GM19324 (cell line): ENCODE measurements at regions not wholly inside any gene's neighbourhood (a gene's known extent, or its start where the extent isn't known, plus 50 kb on each side); places are given as distances from the start of the nearest gene placed in this dataset.
"Not testable (repeated sequence)": the region's sequence is repeated elsewhere in the genome, so short reads cannot be mapped to it uniquely, and the experiment has no call there.

Source experiments
- ATAC-seq: cut with Tn5 transposase; IDR thresholded peaks from one replicate; pipeline ENCODE4 v1.9.1; 2021; ENCODE audit warnings: mild to moderate bottlenecking, moderate library complexity; ENCODE audit not compliant: unreplicated experiment, low FRiP score

GRCh38 chr1:95582191-95582590, 348.2 kb downstream of the RWDD3 start:
- no peak for ATAC-seq

DNA sequence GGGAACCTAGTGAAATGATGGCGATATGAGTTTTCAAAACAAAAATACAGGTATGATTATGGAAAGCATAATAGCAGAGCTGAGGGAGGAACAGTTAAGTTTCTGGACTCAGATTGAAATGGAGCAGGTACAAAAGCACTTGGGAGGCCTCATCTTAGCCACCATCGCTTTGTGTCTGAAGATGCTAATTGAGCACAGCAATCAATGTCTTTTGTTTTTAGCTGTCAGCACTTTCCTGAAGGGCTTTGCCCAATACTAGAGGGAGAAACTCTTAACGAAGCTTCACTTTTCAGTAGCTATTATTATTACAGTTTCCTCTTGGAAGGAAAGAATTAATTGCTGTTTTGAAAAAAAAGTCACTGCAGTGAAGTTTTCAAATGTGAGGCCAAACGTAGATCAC, 348.7 kb downstream of the RWDD3 start:
- no peak for ATAC-seq

DNA sequence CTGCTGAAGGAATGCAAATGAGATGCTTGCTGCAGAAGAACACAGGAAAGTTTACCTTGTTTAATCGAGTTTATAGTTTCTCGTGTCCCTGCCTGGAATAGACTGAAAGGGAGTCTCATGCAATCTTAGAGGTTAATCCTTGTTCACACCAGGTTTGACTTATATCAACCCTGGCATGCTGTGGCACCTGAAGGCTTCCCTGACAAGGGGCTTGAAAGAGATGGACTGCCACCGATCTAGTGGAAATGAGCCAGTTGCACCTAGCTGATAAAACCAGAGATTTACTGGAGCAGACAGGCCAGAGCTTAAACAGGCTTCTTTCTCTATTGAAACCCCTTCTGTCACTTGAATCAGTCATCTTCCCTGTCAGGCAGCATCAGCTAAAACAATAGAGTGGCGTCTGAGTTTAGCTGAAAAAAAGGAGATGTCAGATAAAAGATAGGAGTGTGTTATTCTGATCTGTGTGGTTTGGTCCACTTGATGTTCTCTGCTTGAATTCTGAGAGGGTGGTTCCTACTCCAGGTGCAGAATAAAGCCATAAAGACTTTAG, 349.7 kb downstream of the RWDD3 start:
- no peak for ATAC-seq

GRCh38 chr1:95584315-95584714, 350.3 kb downstream of the RWDD3 start:
- no peak for ATAC-seq

DNA sequence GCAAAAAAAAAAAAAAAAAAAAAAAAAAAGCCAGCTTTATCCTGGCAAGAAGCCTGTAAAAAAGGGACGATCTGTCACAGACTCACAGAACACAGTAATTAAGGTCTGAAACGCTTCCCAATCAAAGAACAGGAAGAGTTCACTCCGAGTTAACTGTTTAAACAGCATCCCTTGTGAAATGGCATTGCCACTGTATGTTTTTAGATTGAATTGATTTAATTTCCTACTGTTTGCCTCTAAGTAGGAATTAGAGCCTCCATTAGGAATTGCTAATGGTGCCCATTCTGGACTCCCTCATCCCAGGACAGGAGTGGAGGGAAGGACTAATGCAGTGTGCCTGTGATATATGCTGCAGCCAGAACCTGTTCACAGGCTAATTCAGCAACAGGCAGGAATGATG, 370.8 kb downstream of the RWDD3 start:
- no peak for ATAC-seq

DNA sequence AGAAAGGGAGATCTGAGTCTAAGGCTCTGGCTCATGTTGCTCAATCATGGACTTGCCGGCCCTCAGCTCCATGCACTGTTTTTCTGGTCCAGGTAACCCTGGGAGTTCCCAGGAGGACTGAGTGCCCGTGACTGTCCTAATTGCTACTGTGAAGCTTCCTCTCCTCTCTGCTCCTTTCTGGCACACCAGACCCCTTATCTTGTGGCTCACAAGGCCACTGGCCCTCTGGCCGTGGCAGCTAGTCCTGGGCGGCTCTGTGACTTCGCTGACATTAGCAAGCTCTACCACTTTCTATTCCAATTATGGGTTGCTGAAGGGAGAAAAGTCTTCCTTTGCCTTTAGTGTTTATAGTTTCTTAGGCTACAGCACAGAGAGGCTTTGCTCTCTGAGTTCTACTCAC, 380.2 kb downstream of the RWDD3 start:
- ATAC-seq: no peak

DNA sequence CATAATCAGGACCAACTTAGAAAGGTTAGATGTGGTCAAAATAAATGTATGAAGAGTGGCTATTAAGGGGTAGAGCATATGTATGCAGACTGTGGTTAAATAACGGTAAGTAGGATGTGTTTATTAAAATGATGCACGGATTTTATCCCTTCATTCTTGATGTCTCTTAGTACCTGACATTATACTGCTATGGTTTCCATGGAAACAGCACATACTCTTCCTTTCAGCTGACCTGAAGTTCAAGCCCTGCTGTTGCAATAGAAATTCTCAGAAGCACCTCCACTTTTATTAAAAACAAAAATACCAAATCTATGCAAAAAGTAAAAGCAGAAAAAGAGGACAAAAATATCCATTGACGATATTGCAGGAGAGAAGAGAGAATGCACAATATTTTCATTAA, 381.4 kb downstream of the RWDD3 start:
- ATAC-seq: no peak

DNA sequence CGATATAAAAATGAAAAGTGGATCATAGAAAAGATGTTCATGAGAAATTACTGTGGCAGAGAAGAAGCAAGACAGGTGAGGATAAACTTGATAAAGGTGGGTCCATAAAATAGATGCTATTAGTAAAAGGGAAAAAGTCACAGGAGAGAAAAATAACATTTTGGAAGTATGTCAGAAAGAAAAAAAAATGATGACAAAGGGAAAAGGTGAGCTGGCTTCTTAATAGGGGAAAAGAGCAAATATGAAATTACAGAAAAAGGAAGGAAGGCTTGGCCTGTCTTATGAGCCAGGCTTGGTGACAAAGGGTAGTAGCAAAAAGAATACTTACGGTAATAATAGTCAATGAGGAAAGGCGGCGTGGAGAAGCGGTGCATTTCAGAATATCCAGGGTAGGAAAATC, 386.1 kb downstream of the RWDD3 start:
- ATAC-seq: no peak

DNA sequence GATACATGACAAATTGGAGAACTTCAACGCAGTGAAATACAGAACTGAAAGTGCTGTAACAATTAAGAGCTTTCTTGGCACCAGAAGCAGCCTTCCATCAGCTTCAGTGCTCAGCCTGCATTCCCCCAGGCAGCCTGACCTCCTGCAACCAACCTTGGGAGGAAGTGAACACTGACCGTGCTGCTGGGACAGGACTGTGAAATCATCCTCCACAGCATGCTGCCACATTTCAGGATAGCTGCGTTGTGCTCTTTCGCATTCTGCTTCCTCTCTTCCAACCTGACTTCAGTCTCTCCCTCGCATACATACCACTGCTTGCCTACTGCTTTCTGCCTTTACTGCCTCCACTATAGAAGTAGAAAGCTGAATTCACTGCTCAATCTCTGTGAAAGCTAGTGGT, 388.6 kb downstream of the RWDD3 start:
- ATAC-seq: no peak

GRCh38 chr1:95625224-95625623, 391.2 kb downstream of the RWDD3 start:
- ATAC-seq: no peak

- no peak for ATAC-seq
These were observed 393.2 kb downstream of the RWDD3 start for GRCh38 chr1:95627244-95627643.

DNA sequence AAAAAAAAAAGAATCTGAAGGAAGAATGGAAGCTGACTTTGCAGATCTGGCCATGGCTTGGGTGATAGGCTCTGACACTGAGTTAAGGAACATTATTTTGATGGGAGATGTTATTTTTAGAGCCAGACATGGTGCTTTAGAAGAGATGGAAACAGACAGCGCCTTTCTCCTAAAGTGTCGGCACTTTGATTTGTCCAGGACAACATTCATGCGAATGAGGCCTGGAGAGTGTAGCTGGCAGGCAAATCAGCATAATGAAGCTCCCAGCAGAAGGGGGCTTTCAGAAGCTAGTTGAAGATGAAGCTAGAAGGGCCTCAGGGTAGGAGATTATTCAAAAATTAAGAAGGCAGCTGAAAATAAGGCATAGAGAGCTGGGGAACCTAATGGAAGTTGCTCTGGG, 397.7 kb downstream of the RWDD3 start:
- no peak for ATAC-seq

DNA sequence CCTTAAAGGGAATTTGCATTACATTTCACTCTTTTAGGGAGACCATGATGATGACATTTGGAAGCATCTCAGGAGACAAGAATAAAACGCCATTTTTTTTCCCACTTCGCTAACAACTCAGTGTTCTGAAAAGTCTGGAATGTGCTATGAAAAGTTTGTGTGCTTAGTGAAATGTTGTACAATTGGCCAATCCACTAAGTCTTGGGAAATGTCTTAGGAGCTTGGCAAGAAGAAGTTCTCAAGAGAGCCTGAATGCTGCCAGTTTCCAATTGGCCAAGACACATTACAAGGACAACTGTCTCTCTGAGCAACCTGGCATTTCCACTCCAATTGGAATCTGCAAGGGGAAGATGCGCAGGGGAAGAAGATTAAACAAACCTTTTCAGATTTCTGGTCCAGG, 401.8 kb downstream of the RWDD3 start:
- no peak for ATAC-seq

- no peak for ATAC-seq
These were observed 402.9 kb downstream of the RWDD3 start for GRCh38 chr1:95636897-95637296.

DNA sequence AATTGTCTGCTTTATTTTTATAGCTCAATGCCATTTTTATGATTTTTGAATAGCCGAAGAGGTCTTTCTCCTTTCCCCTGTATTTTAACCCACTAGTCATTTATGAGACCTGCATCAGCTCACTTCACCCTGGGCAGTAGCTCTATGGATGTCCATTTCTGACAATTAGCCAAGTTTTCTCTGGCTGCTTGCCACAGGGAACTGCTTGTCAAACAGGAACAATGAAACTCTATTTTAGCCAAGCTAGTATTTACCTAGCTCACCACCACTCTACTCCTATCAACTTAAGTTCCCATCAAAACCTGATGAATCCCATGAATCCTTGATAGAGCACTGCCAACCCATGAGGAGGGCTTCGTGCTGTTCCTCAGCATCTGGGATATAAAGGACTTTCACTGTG, 406.7 kb downstream of the RWDD3 start:
- no peak for ATAC-seq

- no peak for ATAC-seq
These were observed 407.4 kb downstream of the RWDD3 start for GRCh38 chr1:95641386-95641785.

GRCh38 chr1:95642035-95642434, 408.0 kb downstream of the RWDD3 start:
- ATAC-seq: no peak

- ATAC-seq: no peak
These were observed 409.1 kb downstream of the RWDD3 start for GRCh38 chr1:95643071-95643470.

GRCh38 chr1:95645126-95645525, 411.1 kb downstream of the RWDD3 start:
- ATAC-seq: not testable (repeated sequence)

DNA sequence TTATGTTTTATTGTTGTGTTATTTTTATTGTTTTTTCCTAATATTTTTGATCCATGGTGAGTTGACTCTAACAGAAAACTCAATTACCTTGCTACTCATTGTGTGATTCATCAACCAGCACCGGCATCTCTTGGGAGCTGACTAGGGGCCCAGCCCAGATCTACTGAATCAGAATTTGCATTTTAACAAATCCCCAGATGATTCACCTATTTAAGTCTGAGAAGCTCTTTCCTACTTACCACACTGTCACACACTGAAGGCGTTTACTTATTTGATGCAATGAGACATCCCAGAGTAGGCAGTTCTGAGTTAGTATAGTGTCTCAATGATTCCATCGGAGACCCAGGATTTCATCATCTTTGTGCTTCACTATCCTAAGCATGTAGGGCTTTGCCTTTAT, 416.6 kb downstream of the RWDD3 start:
- no peak for ATAC-seq

DNA sequence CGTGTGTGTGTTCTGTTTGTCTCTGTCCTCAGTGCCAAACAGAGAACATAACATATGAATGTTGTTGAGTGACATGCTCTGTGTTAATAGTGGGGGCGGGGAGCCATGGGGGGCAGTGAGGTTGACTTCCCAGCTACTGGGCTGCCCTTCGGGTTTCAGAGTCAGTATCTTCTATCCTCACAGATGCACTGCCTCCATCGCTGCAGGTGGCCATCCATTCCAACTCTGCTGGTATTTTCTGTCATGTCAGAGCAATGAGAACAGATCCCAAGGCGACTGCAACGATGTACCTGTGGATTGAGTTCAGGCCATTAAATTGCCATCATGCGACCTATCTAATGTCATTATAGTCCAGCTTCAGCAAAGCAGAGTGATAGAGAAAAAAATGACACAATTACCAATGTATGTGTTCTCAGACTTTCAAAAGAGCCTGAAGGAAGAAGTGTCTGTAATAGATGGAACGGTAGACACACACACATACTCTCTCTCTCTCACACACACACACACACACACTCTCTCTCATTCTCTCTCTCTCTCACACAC, 418.5 kb downstream of the RWDD3 start:
- no peak for ATAC-seq

DNA sequence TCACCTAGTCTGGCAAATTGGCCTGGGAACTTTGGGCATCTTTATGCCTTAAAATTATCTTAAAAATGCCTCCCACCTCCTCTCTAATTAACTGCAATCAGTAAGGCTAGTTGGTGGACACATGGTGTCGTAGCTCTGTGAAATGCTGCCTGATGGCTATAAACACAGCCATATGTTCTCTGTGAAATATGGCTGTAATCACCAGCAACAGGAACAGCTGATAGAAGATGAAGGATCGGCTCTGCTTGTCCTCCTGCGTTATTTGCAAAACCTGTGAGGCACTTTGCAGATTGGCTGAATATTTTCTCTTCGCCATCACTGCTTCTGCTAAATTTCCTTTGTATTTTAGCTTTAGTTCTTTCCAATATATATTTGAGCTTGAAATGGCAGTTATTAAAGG, 419.6 kb downstream of the RWDD3 start:
- ATAC-seq: no peak
